ENCODE measurements at regions not wholly inside any gene's neighbourhood (a gene's known extent, or its start where the extent isn't known, plus 50 kb on each side); places are given as distances from the start of the nearest gene placed in this dataset.

DNA sequence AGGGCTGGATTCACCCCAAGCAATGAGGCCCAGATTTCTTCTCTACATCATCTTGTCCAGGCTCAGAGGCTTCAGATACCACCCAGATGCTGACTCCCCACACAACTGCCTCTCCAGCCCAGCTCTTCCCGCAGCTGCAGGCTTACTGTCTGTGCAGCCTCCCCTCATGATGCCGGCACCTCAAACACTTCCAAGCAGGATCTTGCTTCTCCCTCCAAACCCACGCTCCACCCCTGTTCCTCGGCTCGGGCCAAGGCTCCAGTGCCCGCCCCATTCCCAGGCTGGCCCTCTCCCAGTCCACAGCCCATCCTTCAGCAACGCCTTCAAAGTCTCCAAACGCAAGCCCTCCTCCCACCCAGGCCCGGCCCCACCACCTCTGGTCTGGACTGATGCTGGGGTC lies 159.2 kb upstream of the LINGO1 start:
- no peak for DNase-seq (ENCODE audit: low spot score)

DNA sequence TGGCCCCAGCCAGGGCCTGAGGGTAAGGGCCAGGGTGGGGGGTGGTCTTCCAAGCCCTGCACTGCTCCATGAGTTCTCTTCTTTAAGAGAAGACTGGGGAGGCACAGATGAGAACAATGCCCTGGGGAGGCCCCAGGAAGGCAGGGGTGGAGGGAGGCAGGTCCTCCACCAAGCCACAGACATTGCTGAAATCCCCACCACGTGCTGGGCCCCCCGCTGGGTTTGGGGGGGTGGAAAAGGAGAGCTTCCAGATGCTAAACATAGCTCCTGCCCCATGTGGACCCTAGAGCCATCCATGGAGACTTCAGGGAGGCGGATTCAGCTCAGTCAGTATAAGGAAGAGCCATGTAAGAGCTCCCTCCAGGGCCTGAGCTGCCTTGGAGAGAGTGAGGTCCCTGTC lies 157.8 kb upstream of the LINGO1 start:
- DNase-seq (ENCODE audit: low spot score) = no peak

DNA sequence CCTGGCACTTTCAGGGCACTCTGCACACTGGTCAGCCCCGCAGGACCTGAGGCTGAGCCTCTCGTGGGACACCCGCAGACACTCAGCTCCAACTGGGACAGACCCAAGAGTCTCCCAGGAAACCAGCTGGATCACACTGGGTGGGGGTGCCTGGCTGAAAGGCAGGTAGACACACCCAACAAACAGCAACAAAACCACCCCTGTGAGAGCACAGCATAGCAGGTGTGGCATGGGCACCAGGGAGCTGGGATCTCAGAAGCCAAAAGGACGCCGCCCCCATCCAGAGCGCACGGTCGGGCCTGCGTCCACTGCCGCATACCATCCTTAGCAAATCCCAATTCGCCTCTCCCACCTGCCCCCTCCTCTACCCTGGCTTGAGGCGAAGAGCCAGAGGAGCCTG lies 154.2 kb upstream of the LINGO1 start:
- no peak for DNase-seq (ENCODE audit: low spot score)

- DNase-seq (ENCODE audit: low spot score) = no peak
Measured at GRCh38 chr15:77786181-77786890, 153.6 kb upstream of the LINGO1 start.

DNA sequence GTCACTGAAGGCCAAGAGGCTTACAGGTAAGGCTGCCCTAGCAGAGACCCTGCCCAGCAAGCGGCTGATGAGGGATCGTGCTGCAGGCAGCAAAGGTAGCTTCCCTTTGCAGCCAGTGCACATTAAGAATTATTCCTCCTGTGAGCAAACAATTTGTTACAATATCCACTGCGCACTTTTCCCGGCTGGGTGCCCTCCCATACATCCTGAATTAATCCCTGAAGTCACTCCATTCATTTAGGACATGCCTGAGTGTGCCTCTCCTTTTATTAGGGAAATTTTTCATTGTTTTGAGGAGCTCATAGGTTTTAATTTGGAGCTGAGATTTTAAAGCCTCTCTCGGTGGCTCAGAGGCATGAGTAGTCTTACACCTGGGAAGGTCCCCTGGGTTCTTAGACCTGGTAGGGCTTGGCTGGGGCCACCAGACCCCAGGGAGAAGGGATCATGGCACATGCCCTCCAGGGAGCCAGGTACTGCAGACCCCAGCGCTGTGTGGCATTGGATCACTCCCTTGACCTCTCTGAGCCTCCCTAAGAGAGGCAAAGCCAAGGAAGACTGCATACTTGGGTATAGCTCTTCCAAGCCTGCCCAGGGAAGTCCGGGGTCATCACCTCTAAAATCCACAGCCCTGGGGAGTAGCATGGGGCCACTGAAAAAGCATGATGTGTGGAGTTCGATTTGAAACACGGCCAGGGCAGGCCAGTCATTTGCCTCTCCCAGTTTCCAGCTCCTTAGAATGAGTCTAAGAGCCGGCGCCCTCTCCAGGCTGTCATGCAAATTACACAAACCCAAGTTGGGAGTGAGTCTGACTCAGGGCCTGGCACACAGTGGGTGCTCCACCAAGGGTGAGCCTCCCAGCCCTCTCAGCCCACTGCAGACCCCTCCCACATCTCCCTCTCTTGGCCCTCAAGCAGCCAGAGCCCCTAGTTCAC lies 151.9 kb upstream of the LINGO1 start:
- DNase-seq (ENCODE audit: low spot score) = no peak

DNA sequence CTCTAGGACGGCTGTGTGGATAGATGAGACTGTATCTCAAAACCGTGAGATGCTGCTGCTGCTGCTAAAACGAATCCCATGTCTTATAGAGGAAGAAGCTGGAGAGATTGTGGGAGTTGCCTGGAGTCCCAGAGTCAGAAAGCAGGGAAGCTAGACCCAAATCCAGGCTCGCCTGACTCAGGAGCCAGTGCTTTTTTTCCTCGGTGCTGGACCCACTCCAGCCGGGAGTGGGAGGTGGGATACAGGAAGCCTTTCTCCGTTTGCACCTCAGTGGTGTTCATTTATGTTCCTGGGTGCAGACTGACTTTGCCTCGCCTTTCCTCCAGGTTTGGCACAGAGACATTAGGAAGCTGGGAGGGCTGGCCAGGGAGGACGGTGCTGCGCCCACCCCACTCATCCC lies 150.9 kb upstream of the LINGO1 start:
- no peak for DNase-seq (ENCODE audit: low spot score)

DNA sequence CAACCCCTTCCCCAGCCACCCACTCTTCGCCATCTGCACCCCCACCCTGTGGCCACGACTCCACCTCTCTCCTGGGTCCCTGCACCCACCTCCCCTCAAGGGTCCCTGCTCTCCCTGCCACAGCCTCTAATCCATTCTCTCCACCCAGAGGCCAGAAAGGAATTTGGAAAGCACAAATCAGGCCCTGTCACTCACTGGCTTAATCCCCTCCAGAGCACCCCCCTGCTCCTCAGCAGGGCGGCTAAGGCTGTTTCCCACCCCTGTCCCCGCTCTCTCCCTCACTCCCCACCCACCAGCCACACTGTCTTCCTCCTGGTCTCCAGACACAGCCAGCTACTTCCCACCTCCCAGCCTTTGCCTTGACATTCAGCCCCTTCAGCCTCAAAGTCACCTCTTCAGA lies 150.0 kb upstream of the LINGO1 start:
- DNase-seq (ENCODE audit: low spot score) = no peak

DNA sequence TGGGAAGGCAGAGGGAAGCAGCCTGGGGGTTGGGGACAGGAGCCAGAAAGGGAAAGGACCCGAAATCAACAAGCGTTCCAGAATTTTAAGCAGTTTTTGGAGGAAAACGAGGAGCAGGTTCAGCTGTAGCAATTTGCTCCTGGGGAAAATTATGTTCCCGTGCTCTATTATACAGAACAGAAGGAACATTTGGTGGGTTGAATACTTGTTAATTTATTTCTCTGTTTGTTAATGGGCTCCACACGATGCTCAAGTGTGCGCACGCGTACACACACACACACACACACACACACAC lies 149.2 kb upstream of the LINGO1 start:
- no peak for DNase-seq (ENCODE audit: low spot score)

- no peak for DNase-seq (ENCODE audit: low spot score)
Measured at GRCh38 chr15:77781151-77781945, 148.6 kb upstream of the LINGO1 start.

- no peak for DNase-seq (ENCODE audit: low spot score)
Measured at GRCh38 chr15:77778802-77779201, 146.1 kb upstream of the LINGO1 start.

GRCh38 chr15:77775837-77776236 lies 143.1 kb upstream of the LINGO1 start:
- no peak for DNase-seq (ENCODE audit: low spot score)

GRCh38 chr15:77775373-77775772 lies 142.7 kb upstream of the LINGO1 start:
- DNase-seq (ENCODE audit: low spot score) = no peak

GRCh38 chr15:77774350-77774749 lies 141.6 kb upstream of the LINGO1 start:
- no peak for DNase-seq (ENCODE audit: low spot score)

DNA sequence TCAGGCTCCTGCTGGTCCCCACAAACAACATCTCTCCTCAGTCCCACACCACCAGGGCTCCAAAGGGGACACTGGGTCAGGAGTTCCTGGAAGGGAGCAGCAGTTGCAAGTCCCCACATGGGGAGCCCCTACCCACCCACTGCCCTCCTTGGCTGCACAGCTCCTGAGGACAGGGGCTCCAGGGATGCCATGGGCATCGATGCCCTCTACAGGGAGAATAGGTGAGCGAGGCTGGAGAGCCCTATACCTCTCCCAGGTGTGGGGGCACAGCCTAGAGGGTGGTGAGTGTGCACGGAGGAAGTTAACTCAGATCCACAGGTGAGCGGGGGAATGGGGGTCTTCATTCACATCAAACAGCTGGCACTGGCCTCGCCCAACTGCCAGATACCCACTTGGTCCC lies 141.2 kb upstream of the LINGO1 start:
- no peak for DNase-seq (ENCODE audit: low spot score)

DNA sequence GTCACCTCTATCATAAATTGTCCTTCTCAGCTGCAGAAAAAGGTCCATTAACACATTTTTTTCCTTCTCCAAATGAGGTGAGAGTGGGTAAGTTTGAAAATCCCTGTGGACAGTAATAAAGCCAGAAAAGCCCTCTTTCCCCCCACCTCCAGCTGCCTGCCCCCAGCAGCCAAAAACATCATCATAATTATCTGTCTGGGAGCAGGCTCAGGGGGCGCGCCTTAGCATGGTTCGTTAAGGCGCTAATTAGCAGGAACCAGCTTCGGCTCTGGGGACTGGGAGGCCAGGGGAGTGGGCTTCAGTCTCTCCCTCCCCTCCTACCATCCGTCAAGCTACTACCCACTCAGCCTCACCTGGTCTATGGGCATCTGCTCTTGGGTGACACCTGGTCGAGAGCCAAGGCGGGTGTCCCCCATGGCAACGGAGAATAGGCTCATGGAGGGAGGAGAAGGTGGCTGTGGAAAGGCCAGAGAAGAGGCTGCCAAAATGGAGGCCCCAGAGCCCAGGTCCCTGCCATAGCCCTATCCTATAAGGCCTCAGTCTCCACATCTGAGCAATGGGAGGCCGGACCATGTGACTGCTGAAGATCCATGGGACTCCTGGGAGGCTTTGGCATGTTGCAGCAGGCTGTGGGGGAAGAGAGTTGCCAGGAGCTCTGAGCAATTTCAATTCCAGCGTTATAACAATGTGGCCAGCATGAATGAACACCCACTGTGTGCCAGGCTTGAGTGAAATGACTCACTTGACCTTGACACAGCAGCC lies 140.1 kb upstream of the LINGO1 start:
- no peak for DNase-seq (ENCODE audit: low spot score)

GRCh38 chr15:77771616-77772015 lies 138.9 kb upstream of the LINGO1 start:
- no peak for DNase-seq (ENCODE audit: low spot score)

DNA sequence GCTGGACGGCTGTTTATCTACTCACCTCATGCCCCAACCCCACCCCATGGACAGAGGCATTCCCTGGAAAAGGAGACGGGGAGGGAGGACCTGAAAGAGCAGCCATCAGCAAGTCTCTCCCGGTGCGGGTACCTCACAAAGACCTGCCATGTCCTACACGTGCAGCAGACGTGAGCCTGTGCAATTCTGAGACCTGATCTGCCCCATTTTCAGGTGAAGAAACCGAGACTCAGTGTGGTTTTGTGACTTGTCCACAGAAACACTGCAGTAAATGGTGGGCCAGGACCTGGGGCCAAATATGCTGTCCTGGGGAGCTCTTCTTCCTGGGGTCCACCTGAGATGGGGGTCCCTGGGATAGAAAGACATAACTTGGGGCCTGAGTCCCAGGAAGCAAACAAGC lies 137.0 kb upstream of the LINGO1 start:
- DNase-seq (ENCODE audit: low spot score) = no peak

- no peak for DNase-seq (ENCODE audit: low spot score)
Measured at GRCh38 chr15:77768521-77769078, 135.9 kb upstream of the LINGO1 start.

GRCh38 chr15:77768107-77768506 lies 135.4 kb upstream of the LINGO1 start:
- no peak for DNase-seq (ENCODE audit: low spot score)

DNA sequence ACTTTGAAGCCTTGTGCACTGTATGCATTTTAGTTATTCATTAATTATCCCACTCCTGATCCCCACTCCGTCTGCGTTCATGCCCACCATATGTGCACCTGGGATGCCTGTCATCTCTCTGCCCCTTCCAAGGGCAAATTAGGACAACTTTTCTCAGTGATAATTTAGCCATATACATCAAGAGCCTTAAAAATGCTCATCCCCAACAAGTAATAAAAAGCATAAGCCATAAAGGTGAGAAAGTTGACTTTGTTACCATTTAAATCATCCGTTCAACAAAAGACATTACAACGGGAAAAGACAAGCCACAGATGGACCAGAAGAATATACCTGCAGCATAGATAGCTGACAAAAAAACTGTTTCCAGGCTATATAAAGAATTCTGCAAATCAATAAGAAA lies 131.4 kb upstream of the LINGO1 start:
- no peak for DNase-seq (ENCODE audit: low spot score)

GRCh38 chr15:77762747-77763355 lies 130.1 kb upstream of the LINGO1 start:
- no peak for DNase-seq (ENCODE audit: low spot score)
